ENCODE measurements at regions not wholly inside any gene's neighbourhood (a gene's known extent, or its start where the extent isn't known, plus 50 kb on each side); places are given as distances from the start of the nearest gene placed in this dataset.

GRCh38 chr7:81506609-81507008 is 263.2 kb downstream of the HGF start:
- TF ChIP-seq POLR2A (IDR thresholded peaks at IDR 0.05; ENCODE audit: low read depth, low read length) (no peak), POLR2AphosphoS5 (IDR thresholded peaks at IDR 0.05; ENCODE audit: low read depth, low read length) (no peak)
